ENCODE measurements at regions not wholly inside any gene's neighbourhood (a gene's known extent, or its start where the extent isn't known, plus 50 kb on each side); places are given as distances from the start of the nearest gene placed in this dataset.
"Not testable (repeated sequence)": the region's sequence is repeated elsewhere in the genome, so short reads cannot be mapped to it uniquely, and the experiment has no call there.

GRCh38 chr2:146388757-146389156 lies 1456.1 kb upstream of the ACVR2A start:
- WGBS, 4 donors: 45 to 64% (median 58%) methylated on average over 2 of the region's 2 CpGs
- Histone ChIP-seq H3K27ac (no peak overlapping the region), H3K4me3 (no peak overlapping the region), H3K4me1 (replicated peaks in 1 of 2) (no peaks in the 10 kb centered on the region), H3K27me3 (no peaks in the 10 kb centered on the region), H3K36me3 (replicated peaks in 1 of 2) (no peaks in the 10 kb centered on the region), H3K9me3 (replicated peaks in 1 of 3) (no peaks in the 10 kb centered on the region)
- DNase-seq: no peak
- TF ChIP-seq POLR2A (IDR thresholded peaks at IDR 0.05): no peak
- TF ChIP-seq, protein P1, sequence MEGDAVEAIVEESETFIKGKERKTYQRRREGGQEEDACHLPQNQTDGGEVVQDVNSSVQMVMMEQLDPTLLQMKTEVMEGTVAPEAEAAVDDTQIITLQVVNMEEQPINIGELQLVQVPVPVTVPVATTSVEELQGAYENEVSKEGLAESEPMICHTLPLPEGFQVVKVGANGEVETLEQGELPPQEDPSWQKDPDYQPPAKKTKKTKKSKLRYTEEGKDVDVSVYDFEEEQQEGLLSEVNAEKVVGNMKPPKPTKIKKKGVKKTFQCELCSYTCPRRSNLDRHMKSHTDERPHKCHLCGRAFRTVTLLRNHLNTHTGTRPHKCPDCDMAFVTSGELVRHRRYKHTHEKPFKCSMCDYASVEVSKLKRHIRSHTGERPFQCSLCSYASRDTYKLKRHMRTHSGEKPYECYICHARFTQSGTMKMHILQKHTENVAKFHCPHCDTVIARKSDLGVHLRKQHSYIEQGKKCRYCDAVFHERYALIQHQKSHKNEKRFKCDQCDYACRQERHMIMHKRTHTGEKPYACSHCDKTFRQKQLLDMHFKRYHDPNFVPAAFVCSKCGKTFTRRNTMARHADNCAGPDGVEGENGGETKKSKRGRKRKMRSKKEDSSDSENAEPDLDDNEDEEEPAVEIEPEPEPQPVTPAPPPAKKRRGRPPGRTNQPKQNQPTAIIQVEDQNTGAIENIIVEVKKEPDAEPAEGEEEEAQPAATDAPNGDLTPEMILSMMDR (IDR thresholded peaks at IDR 0.05): no peak
- intact Hi-C loops (cut with DNase I): no loop called here

DNA sequence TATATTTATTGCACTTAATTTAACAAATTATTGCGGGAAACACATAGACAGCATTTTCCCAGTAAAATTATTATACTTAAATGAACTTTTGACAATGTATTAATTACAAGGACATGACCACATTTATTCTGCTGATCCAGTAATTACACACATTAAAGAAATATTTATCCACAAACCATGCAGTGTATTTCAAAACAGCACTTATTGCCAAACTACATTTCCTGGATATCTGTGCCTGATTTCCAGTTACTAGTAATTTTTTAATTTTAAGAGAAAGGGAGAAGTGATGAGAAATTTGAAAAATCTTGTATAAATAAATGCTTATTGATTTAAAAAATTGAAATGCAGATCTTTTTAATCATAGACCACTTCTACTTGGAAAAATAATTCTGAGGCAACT lies 1458.7 kb upstream of the ACVR2A start:
- H3K4me3 ChIP-seq: no peak overlapping the region
- no peaks in the 10 kb centered on the region for H3K36me3 ChIP-seq (replicated peaks in 1 of 2)
- no peak for DNase-seq
- H3K4me1 ChIP-seq (replicated peaks in 1 of 2): no peaks in the 10 kb centered on the region
- TF ChIP-seq, protein P1 (IDR thresholded peaks at IDR 0.05): no peak
- TF ChIP-seq POLR2A (IDR thresholded peaks at IDR 0.05): no peak
- intact Hi-C loops (cut with DNase I): no loop called here
- no peaks in the 10 kb centered on the region for H3K9me3 ChIP-seq (replicated peaks in 1 of 3)
- 69 to 79% (median 75%) methylated on average over 1 of the region's 1 CpG for WGBS, 4 donors
- no peak overlapping the region for H3K27ac ChIP-seq
- no peaks in the 10 kb centered on the region for H3K27me3 ChIP-seq

GRCh38 chr2:146385031-146385430 lies 1459.8 kb upstream of the ACVR2A start:
- no peak for DNase-seq
- Histone ChIP-seq H3K9me3 (replicated peaks in 1 of 3) (no peaks in the 10 kb centered on the region), H3K4me3 (no peak overlapping the region), H3K27me3 (no peaks in the 10 kb centered on the region), H3K27ac (no peak overlapping the region), H3K36me3 (replicated peaks in 1 of 2) (no peaks in the 10 kb centered on the region), H3K4me1 (replicated peaks in 1 of 2) (no peaks in the 10 kb centered on the region)
- no peak for TF ChIP-seq POLR2A (IDR thresholded peaks at IDR 0.05)
- TF ChIP-seq, protein P1 (IDR thresholded peaks at IDR 0.05): no peak
- 69 to 82% (median 73%) methylated on average over 5 of the region's 5 CpGs for WGBS, 4 donors
- intact Hi-C loops (cut with DNase I): no loop called here

DNA sequence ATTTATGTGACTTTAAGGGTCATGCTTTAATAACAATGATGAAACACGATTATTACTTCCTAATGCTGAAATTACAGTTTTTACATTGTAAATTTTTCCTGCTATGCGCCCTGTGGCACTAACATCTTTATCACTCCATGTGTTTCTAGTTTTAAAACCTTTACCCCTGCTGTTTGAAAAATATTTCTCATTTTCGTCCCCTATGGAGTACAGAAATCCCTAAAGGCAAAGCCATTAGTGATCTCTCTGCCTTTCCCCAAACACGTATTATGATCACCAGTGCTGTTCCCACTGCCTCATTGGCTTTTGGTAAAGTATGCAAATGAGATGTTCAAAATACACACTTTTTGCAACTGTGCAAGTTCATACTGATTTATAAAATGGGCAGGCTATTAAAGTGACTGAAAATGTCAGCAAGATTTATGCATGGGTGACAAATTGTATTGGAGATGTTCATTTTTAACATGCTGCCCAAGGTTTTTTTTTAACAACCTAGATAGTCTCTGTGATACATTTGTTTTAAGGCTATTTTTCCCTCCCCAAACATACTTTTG lies 1468.2 kb upstream of the ACVR2A start:
- intact Hi-C loops (cut with DNase I): no loop called here
- Histone ChIP-seq H3K9me3 (replicated peaks in 1 of 3) (no peaks in the 10 kb centered on the region), H3K36me3 (replicated peaks in 1 of 2) (no peaks in the 10 kb centered on the region), H3K27ac (no peak overlapping the region), H3K4me3 (no peak overlapping the region), H3K4me1 (replicated peaks in 1 of 2) (no peaks in the 10 kb centered on the region), H3K27me3 (no peaks in the 10 kb centered on the region)
- DNase-seq: no peak
- TF ChIP-seq POLR2A (IDR thresholded peaks at IDR 0.05): no peak
- 43 to 61% (median 57%) methylated on average over 4 of the region's 4 CpGs for WGBS, 4 donors

GRCh38 chr2:146374505-146374904 lies 1470.3 kb upstream of the ACVR2A start:
- H3K4me1 ChIP-seq (replicated peaks in 1 of 2): no peaks in the 10 kb centered on the region
- H3K4me3 ChIP-seq: no peak overlapping the region
- H3K9me3 ChIP-seq (replicated peaks in 1 of 3): no peaks in the 10 kb centered on the region
- 58 to 87% (median 70%) methylated on average over 1 of the region's 1 CpG for WGBS, 4 donors
- intact Hi-C loops (cut with DNase I): no loop called here
- H3K27me3 ChIP-seq: no peaks in the 10 kb centered on the region
- DNase-seq: no peak
- no peaks in the 10 kb centered on the region for H3K36me3 ChIP-seq (replicated peaks in 1 of 2)
- TF ChIP-seq POLR2A (IDR thresholded peaks at IDR 0.05): no peak
- TF ChIP-seq, protein P1 (IDR thresholded peaks at IDR 0.05): no peak
- H3K27ac ChIP-seq: no peak overlapping the region

GRCh38 chr2:146371364-146371763 lies 1473.5 kb upstream of the ACVR2A start:
- H3K4me3 ChIP-seq; H3K4me1 ChIP-seq (replicated peaks in 1 of 2); H3K27ac ChIP-seq; DNase-seq; intact Hi-C loops (cut with DNase I); H3K27me3 ChIP-seq; H3K9me3 ChIP-seq (replicated peaks in 1 of 3); H3K36me3 ChIP-seq (replicated peaks in 1 of 2): not testable (repeated sequence)
- WGBS, 4 donors: 86 to 94% (median 90%) methylated on average over 1 of the region's 1 CpG
